ENCODE measurements at regions not wholly inside any gene's neighbourhood (a gene's known extent, or its start where the extent isn't known, plus 50 kb on each side); places are given as distances from the start of the nearest gene placed in this dataset.

DNA sequence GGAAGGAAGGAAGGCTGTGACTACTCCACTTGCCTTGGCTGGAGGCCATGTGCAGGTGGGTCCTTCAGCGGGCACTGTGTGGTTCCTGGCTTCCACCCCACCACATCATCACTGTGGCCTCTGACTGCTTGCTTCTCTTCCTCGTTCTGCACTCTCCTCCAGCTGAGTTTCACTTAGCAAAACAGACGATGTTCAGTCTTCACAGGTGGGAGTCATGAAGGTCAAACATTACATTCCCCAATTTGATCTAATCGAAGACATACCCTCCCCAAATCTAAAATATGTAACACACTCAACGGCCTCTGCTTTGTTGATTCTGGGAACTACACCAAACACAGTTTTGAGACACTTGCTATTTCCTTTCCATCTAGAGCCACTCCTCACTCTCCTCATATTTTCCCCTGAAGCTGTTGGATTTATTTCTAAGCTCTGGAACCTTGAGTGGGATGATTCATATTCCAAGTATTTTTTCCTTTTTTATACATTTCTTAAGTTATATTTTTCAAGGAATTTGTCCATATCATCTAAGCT lies 132.5 kb upstream of the FOXA2 start:
- no peak overlapping the region for H3K27ac ChIP-seq (ENCODE audit: insufficient read depth in 1 of 2, low read depth in 1 of 2, low read length in 2 of 2, poor library complexity in 1 of 2, severe bottlenecking in 2 of 2)
- POLR2A ChIA-PET, result interaction anchor here (0.6 kb wide), 1 partner anchor 20 kb away, joined by 3 read pairs; no protein-coding TSS in a partner anchor
- peak; percentile 77 to 97 (median 96) for DNase-seq

DNA sequence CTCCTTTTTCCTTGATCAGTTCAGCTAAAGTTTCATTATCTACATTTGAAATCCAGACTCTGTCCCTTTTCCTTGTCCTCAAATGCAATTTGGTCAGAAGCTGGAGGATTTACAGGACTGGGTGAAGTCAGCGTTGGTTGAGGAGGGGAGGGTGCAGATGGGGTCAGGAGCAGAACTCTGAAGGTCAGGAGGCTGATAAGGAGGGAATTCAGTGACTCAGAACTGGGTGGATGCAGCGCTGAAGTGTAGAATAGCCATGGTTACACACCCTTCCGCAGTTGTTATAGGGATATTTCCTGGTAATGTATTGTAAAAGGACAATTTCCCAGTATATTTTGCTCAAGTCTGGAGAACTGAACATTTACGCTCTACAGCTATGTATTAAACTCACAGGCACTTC lies 133.1 kb upstream of the FOXA2 start:
- H3K4me3 ChIP-seq (ENCODE audit: control insufficient read depth in 1 of 7, extremely low read depth in 1 of 7, insufficient read depth in 4 of 7, low read depth in 2 of 7, low read length in 6 of 7), result no peak overlapping the region
- peaks cover 12 to 44% (median 29%) of the 10 kb centered on the region in 4 experiments for H3K4me1 ChIP-seq (ENCODE audit: control extremely low read depth in 1 of 4, control insufficient read depth in 4 of 4, insufficient read depth in 4 of 4, low read length in 3 of 4)
- no peaks in the 10 kb centered on the region for H3K36me3 ChIP-seq (ENCODE audit: control insufficient read depth in 4 of 4, insufficient read depth in 4 of 4, low read length in 3 of 4)
- POLR2A ChIA-PET, result interaction anchor here (0.6 kb wide), 1 partner anchor 21 kb away, joined by 3 read pairs; no protein-coding TSS in a partner anchor
- H3K27ac ChIP-seq (ENCODE audit: insufficient read depth in 1 of 2, low read depth in 1 of 2, low read length in 2 of 2, poor library complexity in 1 of 2, severe bottlenecking in 2 of 2), result no peak overlapping the region
- H3K9me3 ChIP-seq (ENCODE audit: control extremely low read depth in 1 of 5, control insufficient read depth in 4 of 5, insufficient read depth in 2 of 5, low read depth in 1 of 5, low read length in 4 of 5), result peaks cover 0 to 4% (median 0%) of the 10 kb centered on the region in 5 experiments
- WGBS (ENCODE audit: insufficient coverage), result 67% methylated on average over 1 of the region's 4 CpGs
- no peaks in the 10 kb centered on the region for H3K27me3 ChIP-seq (replicated peaks in 2 of 5; ENCODE audit: control insufficient read depth in 4 of 5, insufficient read depth in 5 of 5, low read length in 4 of 5)
- CTCF ChIA-PET, result interaction anchor here (0.6 to 5.3 kb wide), 9 partner anchors 13 to 623 kb away, joined by 3 to 36 read pairs (median 3); no protein-coding TSS in a partner anchor
- DNase-seq, result no peak

More for the DNA sequence above, 132.5 kb upstream of the FOXA2 start:
- peaks cover 0 to 4% (median 0%) of the 10 kb centered on the region in 5 experiments for H3K9me3 ChIP-seq (ENCODE audit: control extremely low read depth in 1 of 5, control insufficient read depth in 4 of 5, insufficient read depth in 2 of 5, low read depth in 1 of 5, low read length in 4 of 5)
- CTCF ChIA-PET, result interaction anchor here (0.6 to 5.3 kb wide), 9 partner anchors 13 to 624 kb away, joined by 3 to 36 read pairs (median 3); no protein-coding TSS in a partner anchor
- H3K4me1 ChIP-seq (ENCODE audit: control extremely low read depth in 1 of 4, control insufficient read depth in 4 of 4, insufficient read depth in 4 of 4, low read length in 3 of 4), result peaks cover 12 to 44% (median 29%) of the 10 kb centered on the region in 4 experiments
- H3K4me3 ChIP-seq (ENCODE audit: control insufficient read depth in 1 of 7, extremely low read depth in 1 of 7, insufficient read depth in 4 of 7, low read depth in 2 of 7, low read length in 6 of 7), result peak overlapping the region in 1 of 7 experiments; percentile 23
- no peaks in the 10 kb centered on the region for H3K36me3 ChIP-seq (ENCODE audit: control insufficient read depth in 4 of 4, insufficient read depth in 4 of 4, low read length in 3 of 4)
- 0% methylated on average over 4 of the region's 5 CpGs for WGBS (ENCODE audit: insufficient coverage)
- H3K27me3 ChIP-seq (replicated peaks in 2 of 5; ENCODE audit: control insufficient read depth in 4 of 5, insufficient read depth in 5 of 5, low read length in 4 of 5), result no peaks in the 10 kb centered on the region

DNA sequence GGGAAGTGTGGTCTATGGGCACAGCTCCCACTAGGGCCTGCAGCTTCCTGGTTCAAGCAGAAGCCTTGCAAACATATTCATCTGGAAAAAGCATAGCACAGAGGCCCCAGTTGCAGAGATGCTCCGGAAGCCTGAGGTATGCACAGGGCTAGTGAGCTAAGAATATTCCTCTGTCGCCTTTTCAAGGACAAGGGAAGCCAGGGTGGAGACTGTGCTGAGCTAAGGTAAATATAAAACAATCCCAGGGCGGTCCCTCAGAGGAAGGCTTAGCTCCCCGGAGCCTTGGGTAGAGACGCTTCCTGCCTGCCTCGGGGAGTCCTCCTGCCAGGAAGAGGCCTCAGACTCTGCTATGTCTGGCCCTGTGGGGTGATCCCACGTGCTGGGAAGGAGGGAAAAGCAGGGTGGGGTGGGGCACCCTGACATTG lies 134.8 kb upstream of the FOXA2 start:
- Histone ChIP-seq H3K27ac (ENCODE audit: insufficient read depth in 1 of 2, low read depth in 1 of 2, low read length in 2 of 2, poor library complexity in 1 of 2, severe bottlenecking in 2 of 2) (no peak overlapping the region), H3K27me3 (replicated peaks in 2 of 5; ENCODE audit: control insufficient read depth in 4 of 5, insufficient read depth in 5 of 5, low read length in 4 of 5) (no peaks in the 10 kb centered on the region), H3K4me1 (ENCODE audit: control extremely low read depth in 1 of 4, control insufficient read depth in 4 of 4, insufficient read depth in 4 of 4, low read length in 3 of 4) (peaks cover 12 to 44% (median 29%) of the 10 kb centered on the region in 4 experiments), H3K36me3 (ENCODE audit: control insufficient read depth in 4 of 4, insufficient read depth in 4 of 4, low read length in 3 of 4) (no peaks in the 10 kb centered on the region), H3K9me3 (ENCODE audit: control extremely low read depth in 1 of 5, control insufficient read depth in 4 of 5, insufficient read depth in 2 of 5, low read depth in 1 of 5, low read length in 4 of 5) (no peaks in the 10 kb centered on the region), H3K4me3 (ENCODE audit: control insufficient read depth in 1 of 7, extremely low read depth in 1 of 7, insufficient read depth in 4 of 7, low read depth in 2 of 7, low read length in 6 of 7) (peak overlapping the region in 2 of 7 experiments; percentile 14 to 40)
- ChIA-PET POLR2A (no interaction called here), CTCF (interaction anchor here (0.6 to 5.3 kb wide), 4 partner anchors 16 to 515 kb away, joined by 3 to 36 read pairs (median 4); no protein-coding TSS in a partner anchor)
- WGBS (ENCODE audit: insufficient coverage), result 38% methylated on average over 6 of the region's 7 CpGs
- peak in 1 of 3 donors; percentile 8 for DNase-seq

DNA sequence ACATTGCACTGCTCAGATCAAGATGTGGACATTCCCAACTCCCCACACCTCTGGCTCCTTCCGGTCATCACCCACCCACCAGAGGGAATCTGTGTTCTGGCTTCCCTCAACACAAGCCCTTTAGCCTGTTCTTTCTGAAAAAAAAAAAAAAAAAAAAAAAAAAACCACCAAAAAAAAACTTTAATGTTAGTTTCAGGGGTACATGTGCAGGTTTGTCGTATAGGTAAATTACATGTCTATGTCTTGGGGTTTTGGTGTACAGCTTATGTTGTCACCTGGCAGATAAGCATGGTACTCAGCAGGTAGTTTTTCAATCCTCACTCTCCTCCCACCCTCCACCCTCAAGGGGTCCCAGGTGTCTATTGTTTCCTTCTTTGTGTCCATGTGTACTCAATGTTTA lies 135.8 kb upstream of the FOXA2 start:
- WGBS (ENCODE audit: insufficient coverage), result 100% methylated on average over 1 of the region's 2 CpGs
- Histone ChIP-seq H3K36me3 (ENCODE audit: control insufficient read depth in 4 of 4, insufficient read depth in 4 of 4, low read length in 3 of 4) (no peaks in the 10 kb centered on the region), H3K4me1 (ENCODE audit: control extremely low read depth in 1 of 4, control insufficient read depth in 4 of 4, insufficient read depth in 4 of 4, low read length in 3 of 4) (peaks cover 12 to 44% (median 29%) of the 10 kb centered on the region in 4 experiments), H3K9me3 (ENCODE audit: control extremely low read depth in 1 of 5, control insufficient read depth in 4 of 5, insufficient read depth in 2 of 5, low read depth in 1 of 5, low read length in 4 of 5) (no peaks in the 10 kb centered on the region), H3K4me3 (ENCODE audit: control insufficient read depth in 1 of 7, extremely low read depth in 1 of 7, insufficient read depth in 4 of 7, low read depth in 2 of 7, low read length in 6 of 7) (no peak overlapping the region), H3K27me3 (replicated peaks in 2 of 5; ENCODE audit: control insufficient read depth in 4 of 5, insufficient read depth in 5 of 5, low read length in 4 of 5) (no peaks in the 10 kb centered on the region), H3K27ac (ENCODE audit: insufficient read depth in 1 of 2, low read depth in 1 of 2, low read length in 2 of 2, poor library complexity in 1 of 2, severe bottlenecking in 2 of 2) (no peak overlapping the region)
- POLR2A ChIA-PET, result interaction anchor here (0.6 kb wide), 1 partner anchor 1523 kb away, joined by 3 read pairs; no protein-coding TSS in a partner anchor
- CTCF ChIA-PET, result interaction anchor here (5.3 kb wide), 1 partner anchor 28 kb away, joined by 36 read pairs; no protein-coding TSS in a partner anchor
- DNase-seq, result no peak

DNA sequence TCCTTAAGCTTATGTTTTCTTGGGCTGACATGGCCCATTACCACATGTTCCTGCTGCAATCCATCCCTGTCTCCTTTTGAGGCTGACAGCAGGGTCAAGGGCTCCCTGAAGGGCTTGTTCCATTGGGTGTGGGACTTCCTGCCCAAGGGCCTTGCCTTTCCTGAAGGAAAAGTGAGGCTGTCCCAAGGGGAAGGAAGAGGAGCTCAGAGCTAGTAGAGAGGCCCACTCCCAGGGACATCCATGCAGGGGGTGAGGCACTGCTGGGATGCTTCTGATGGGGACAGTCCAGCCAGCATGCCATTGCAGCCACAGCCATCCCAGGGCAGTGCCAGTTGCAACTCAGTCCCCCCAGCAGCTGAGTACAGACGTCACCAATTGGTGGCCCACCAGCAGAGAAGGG lies 138.4 kb upstream of the FOXA2 start:
- Histone ChIP-seq H3K4me3 (ENCODE audit: control insufficient read depth in 1 of 7, extremely low read depth in 1 of 7, insufficient read depth in 4 of 7, low read depth in 2 of 7, low read length in 6 of 7) (no peak overlapping the region), H3K4me1 (ENCODE audit: control extremely low read depth in 1 of 4, control insufficient read depth in 4 of 4, insufficient read depth in 4 of 4, low read length in 3 of 4) (peaks cover 3 to 23% (median 12%) of the 10 kb centered on the region in 4 experiments), H3K36me3 (ENCODE audit: control insufficient read depth in 4 of 4, insufficient read depth in 4 of 4, low read length in 3 of 4) (no peaks in the 10 kb centered on the region), H3K9me3 (ENCODE audit: control extremely low read depth in 1 of 5, control insufficient read depth in 4 of 5, insufficient read depth in 2 of 5, low read depth in 1 of 5, low read length in 4 of 5) (no peaks in the 10 kb centered on the region), H3K27ac (ENCODE audit: insufficient read depth in 1 of 2, low read depth in 1 of 2, low read length in 2 of 2, poor library complexity in 1 of 2, severe bottlenecking in 2 of 2) (no peak overlapping the region), H3K27me3 (replicated peaks in 2 of 5; ENCODE audit: control insufficient read depth in 4 of 5, insufficient read depth in 5 of 5, low read length in 4 of 5) (no peaks in the 10 kb centered on the region)
- no peak for DNase-seq
- CTCF ChIA-PET, result interaction anchor here (1.0 to 1.5 kb wide), 3 partner anchors 19 to 37 kb away, joined by 3 read pairs; no protein-coding TSS in a partner anchor
- POLR2A ChIA-PET, result no interaction called here
- WGBS (ENCODE audit: insufficient coverage), result 100% methylated on average over 1 of the region's 1 CpG

DNA sequence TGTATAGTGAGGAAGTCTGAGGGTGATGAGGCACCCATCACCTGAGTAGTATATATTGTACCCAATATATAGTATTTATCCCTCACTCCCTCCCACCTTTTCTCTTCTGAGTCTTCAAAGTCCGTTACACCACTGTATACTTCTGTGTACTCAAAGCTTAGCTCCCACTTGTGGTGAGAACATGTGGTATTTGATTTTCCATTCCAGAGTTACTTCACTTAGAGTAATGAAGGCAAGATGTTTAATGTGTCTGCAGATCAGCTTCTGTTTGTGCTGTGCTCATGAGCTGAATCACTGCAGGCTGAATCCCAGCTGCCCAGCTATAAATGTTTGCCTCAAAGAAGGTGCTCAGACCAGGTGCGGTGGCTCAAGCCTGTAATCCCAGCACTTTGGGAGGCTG lies 139.3 kb upstream of the FOXA2 start:
- WGBS (ENCODE audit: insufficient coverage), result 100% methylated on average over 1 of the region's 2 CpGs
- no peak for DNase-seq
- Histone ChIP-seq H3K27ac (ENCODE audit: insufficient read depth in 1 of 2, low read depth in 1 of 2, low read length in 2 of 2, poor library complexity in 1 of 2, severe bottlenecking in 2 of 2) (no peak overlapping the region), H3K4me1 (ENCODE audit: control extremely low read depth in 1 of 4, control insufficient read depth in 4 of 4, insufficient read depth in 4 of 4, low read length in 3 of 4) (peaks cover 3 to 22% (median 10%) of the 10 kb centered on the region in 4 experiments), H3K36me3 (ENCODE audit: control insufficient read depth in 4 of 4, insufficient read depth in 4 of 4, low read length in 3 of 4) (no peaks in the 10 kb centered on the region), H3K9me3 (ENCODE audit: control extremely low read depth in 1 of 5, control insufficient read depth in 4 of 5, insufficient read depth in 2 of 5, low read depth in 1 of 5, low read length in 4 of 5) (no peaks in the 10 kb centered on the region), H3K4me3 (ENCODE audit: control insufficient read depth in 1 of 7, extremely low read depth in 1 of 7, insufficient read depth in 4 of 7, low read depth in 2 of 7, low read length in 6 of 7) (no peak overlapping the region), H3K27me3 (replicated peaks in 2 of 5; ENCODE audit: control insufficient read depth in 4 of 5, insufficient read depth in 5 of 5, low read length in 4 of 5) (no peaks in the 10 kb centered on the region)
- ChIA-PET POLR2A (no interaction called here), CTCF (interaction anchor here (1.0 to 1.5 kb wide), 3 partner anchors 18 to 38 kb away, joined by 3 read pairs; no protein-coding TSS in a partner anchor)

DNA sequence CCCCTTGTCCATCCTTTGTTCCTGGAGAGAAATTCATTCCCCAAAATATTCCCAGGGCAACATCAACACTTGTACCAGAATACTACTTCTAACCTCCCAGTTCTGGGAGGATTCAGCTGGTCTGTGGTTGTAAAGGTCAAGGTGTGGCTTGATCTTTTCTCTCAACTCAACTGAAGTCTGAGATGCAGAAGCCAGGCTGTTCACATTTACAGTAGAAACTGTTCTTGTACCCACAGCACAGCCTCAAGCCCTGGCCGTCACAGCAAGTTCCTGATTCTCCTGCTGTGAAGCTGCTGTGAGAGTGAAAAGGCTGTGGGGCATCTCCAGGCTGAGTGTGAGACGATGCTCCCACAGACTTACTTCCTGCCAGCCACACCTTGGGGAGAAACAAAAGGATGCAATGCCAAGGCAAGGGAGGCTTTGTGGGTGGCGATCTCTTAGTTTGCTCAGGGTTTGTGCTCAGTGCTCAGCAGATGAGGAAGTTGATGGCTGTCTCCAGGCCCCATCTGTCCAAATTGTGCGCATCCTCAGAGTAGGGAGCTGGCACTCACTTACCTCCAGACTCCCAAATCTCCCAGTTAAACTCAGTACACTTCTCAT lies 143.9 kb upstream of the FOXA2 start:
- ChIA-PET CTCF (interaction anchor here (1.5 kb wide), 1 partner anchor 38 kb away, joined by 3 read pairs; no protein-coding TSS in a partner anchor), POLR2A (no interaction called here)
- H3K27me3 ChIP-seq (replicated peaks in 2 of 5; ENCODE audit: control insufficient read depth in 4 of 5, insufficient read depth in 5 of 5, low read length in 4 of 5), result no peaks in the 10 kb centered on the region
- H3K36me3 ChIP-seq (ENCODE audit: control insufficient read depth in 4 of 4, insufficient read depth in 4 of 4, low read length in 3 of 4), result no peaks in the 10 kb centered on the region
- 81% methylated on average over 2 of the region's 4 CpGs for WGBS (ENCODE audit: insufficient coverage)
- peaks cover 0 to 13% (median 0%) of the 10 kb centered on the region in 4 experiments for H3K4me1 ChIP-seq (ENCODE audit: control extremely low read depth in 1 of 4, control insufficient read depth in 4 of 4, insufficient read depth in 4 of 4, low read length in 3 of 4)
- H3K9me3 ChIP-seq (ENCODE audit: control extremely low read depth in 1 of 5, control insufficient read depth in 4 of 5, insufficient read depth in 2 of 5, low read depth in 1 of 5, low read length in 4 of 5), result peaks cover 0 to 1% (median 0%) of the 10 kb centered on the region in 5 experiments
- no peak overlapping the region for H3K4me3 ChIP-seq (ENCODE audit: control insufficient read depth in 1 of 7, extremely low read depth in 1 of 7, insufficient read depth in 4 of 7, low read depth in 2 of 7, low read length in 6 of 7)
- no peak for DNase-seq
- H3K27ac ChIP-seq (ENCODE audit: insufficient read depth in 1 of 2, low read depth in 1 of 2, low read length in 2 of 2, poor library complexity in 1 of 2, severe bottlenecking in 2 of 2), result no peak overlapping the region

Measured in common myeloid progenitor, CD34-positive (primary cell).